CD4-positive, alpha-beta T cell treated with Interleukin-4 for 4 hours (primary cell): ENCODE measurements at regions not wholly inside any gene's neighbourhood (a gene's known extent, or its start where the extent isn't known, plus 50 kb on each side); places are given as distances from the start of the nearest gene placed in this dataset.

Source experiments
- DNase-seq: peaks from one replicate; pipeline ENCODE4 v3.0.0-alpha.2; 2020

- no peak for DNase-seq
These were observed 94.0 kb downstream of the GLI2 start for GRCh38 chr2:120829633-120830025.

GRCh38 chr2:120830096-120830830 is 94.6 kb downstream of the GLI2 start:
- DNase-seq = no peak

- no peak for DNase-seq
These were observed 95.4 kb downstream of the GLI2 start for GRCh38 chr2:120831086-120831485.

- no peak for DNase-seq
These were observed 96.2 kb downstream of the GLI2 start for GRCh38 chr2:120831891-120832290.

- DNase-seq = no peak
These were observed 96.8 kb downstream of the GLI2 start for GRCh38 chr2:120832296-120833070.

GRCh38 chr2:120833127-120833675 is 97.5 kb downstream of the GLI2 start:
- DNase-seq = no peak

GRCh38 chr2:120834206-120834605 is 98.5 kb downstream of the GLI2 start:
- no peak for DNase-seq

- DNase-seq = no peak
These were observed 100.6 kb downstream of the GLI2 start for GRCh38 chr2:120836281-120836680.

GRCh38 chr2:120840795-120841487 is 105.3 kb downstream of the GLI2 start:
- no peak for DNase-seq

- DNase-seq = no peak
These were observed 107.1 kb downstream of the GLI2 start for GRCh38 chr2:120842456-120843439.

GRCh38 chr2:120844070-120844738 is 108.5 kb downstream of the GLI2 start:
- DNase-seq = no peak

GRCh38 chr2:120845277-120845676 is 109.6 kb downstream of the GLI2 start:
- DNase-seq = no peak

- no peak for DNase-seq
These were observed 110.9 kb downstream of the GLI2 start for GRCh38 chr2:120846406-120847095.

- DNase-seq = no peak
These were observed 112.1 kb downstream of the GLI2 start for GRCh38 chr2:120847700-120848321.

GRCh38 chr2:120849278-120849677 is 113.6 kb downstream of the GLI2 start:
- no peak for DNase-seq

- no peak for DNase-seq
These were observed 114.9 kb downstream of the GLI2 start for GRCh38 chr2:120850551-120850950.

GRCh38 chr2:120851116-120851773 is 115.6 kb downstream of the GLI2 start:
- DNase-seq = no peak

GRCh38 chr2:120852200-120852815 is 116.6 kb downstream of the GLI2 start:
- DNase-seq = no peak

GRCh38 chr2:120853306-120854013 is 117.8 kb downstream of the GLI2 start:
- no peak for DNase-seq
